ENCODE measurements at regions not wholly inside any gene's neighbourhood (a gene's known extent, or its start where the extent isn't known, plus 50 kb on each side); places are given as distances from the start of the nearest gene placed in this dataset.

DNA sequence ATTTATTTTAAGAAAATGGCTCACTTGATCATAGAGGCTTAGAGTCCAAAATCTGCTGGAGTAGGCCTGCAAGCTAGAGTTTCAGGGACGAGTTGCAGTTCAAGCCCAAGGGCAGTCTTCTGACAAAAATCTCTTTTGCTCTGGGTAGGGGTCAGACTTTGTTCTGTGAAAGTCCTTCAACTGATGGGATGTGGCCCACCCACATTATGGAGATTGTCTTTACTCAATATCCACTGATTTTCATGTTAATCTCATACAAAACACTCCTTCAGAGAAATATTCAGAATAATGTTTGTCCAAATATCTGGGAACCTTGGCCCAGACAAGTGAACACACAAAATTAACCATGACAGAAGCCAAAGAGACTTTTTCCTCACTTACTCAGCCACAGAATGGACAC lies 98.6 kb upstream of the RSPO3 start:
- WGBS, 2 donors (ENCODE audit: extremely low coverage in 2 of 2, insufficient read length in 2 of 2, insufficient replicate concordance in 1 of 2), result no CpG with 5 or more reads among the region's 1 CpG
- Histone ChIP-seq H3K9ac (ENCODE audit: low read depth, low read length, poor library complexity) (no peak overlapping the region), H4K91ac (ENCODE audit: low read depth, low read length, poor library complexity) (no peak overlapping the region)

DNA sequence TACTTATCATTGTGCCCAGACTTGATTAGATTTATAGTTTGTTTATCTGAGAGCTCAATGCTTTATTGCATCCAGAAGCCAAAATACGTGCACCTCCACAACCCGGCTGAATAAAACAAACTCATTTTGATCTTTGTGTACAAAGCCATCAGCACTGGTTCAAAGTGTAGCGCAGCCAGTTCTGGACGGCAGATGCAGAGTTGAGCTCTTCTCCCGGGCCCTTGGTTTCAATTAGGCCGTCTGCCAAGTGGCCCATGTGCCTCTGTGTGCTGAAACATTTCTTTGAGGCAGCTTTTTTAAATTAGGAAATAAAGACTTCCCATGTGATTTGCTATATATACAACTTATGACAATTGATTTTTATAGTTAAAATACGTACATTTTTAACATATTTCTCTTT lies 96.2 kb upstream of the RSPO3 start:
- no peak overlapping the region for H2BK5ac ChIP-seq (ENCODE audit: low read length)
- no peaks in the 10 kb centered on the region for H3K27me3 ChIP-seq (ENCODE audit: control insufficient read depth in 3 of 3, insufficient read depth in 3 of 3, low read depth in 1 of 3, low read length in 3 of 3)
- no peak overlapping the region for H3K4ac ChIP-seq (ENCODE audit: low read length)
- no peak overlapping the region for H3K18ac ChIP-seq (ENCODE audit: low read length)
- H2BK120ac ChIP-seq (ENCODE audit: low read depth, low read length), result no peak overlapping the region
- no peaks in the 10 kb centered on the region for H3K9me3 ChIP-seq (replicated peaks in 1 of 2; ENCODE audit: control insufficient read depth in 2 of 2, insufficient read depth in 1 of 2, low read depth in 1 of 2, low read length in 2 of 2)
- H4K91ac ChIP-seq (ENCODE audit: low read depth, low read length, poor library complexity), result no peak overlapping the region
- H3K9ac ChIP-seq (ENCODE audit: low read depth, low read length, poor library complexity), result no peak overlapping the region
- no peaks in the 10 kb centered on the region for H3K36me3 ChIP-seq (replicated peaks in 1 of 2; ENCODE audit: control insufficient read depth in 2 of 2, insufficient read depth in 2 of 2, low read length in 2 of 2)
- no peak overlapping the region for H2AFZ ChIP-seq (ENCODE audit: low read length)
- H3K79me1 ChIP-seq (ENCODE audit: low read depth, low read length), result no peaks in the 10 kb centered on the region
- no peak for DNase-seq (ENCODE audit: low spot score)
- H4K8ac ChIP-seq (ENCODE audit: low read depth, low read length), result no peak overlapping the region
- no peak overlapping the region for H3K14ac ChIP-seq (ENCODE audit: low read length)
- no peaks in the 10 kb centered on the region for H3K4me1 ChIP-seq (ENCODE audit: control insufficient read depth in 2 of 2, insufficient read depth in 1 of 2, low read depth in 1 of 2, low read length in 2 of 2)
- no peak overlapping the region for H2BK15ac ChIP-seq (ENCODE audit: low read length)
- H3K27ac ChIP-seq (replicated peaks; ENCODE audit: low read length), result no peak overlapping the region
- H3K4me3 ChIP-seq (ENCODE audit: low read length in 2 of 2), result no peak overlapping the region
- no peak overlapping the region for H3K4me2 ChIP-seq (ENCODE audit: insufficient read depth, low read length, poor library complexity, severe bottlenecking)
- no CpG with 5 or more reads among the region's 7 CpGs for WGBS, 2 donors (ENCODE audit: extremely low coverage in 2 of 2, insufficient read length in 2 of 2, insufficient replicate concordance in 1 of 2)
- H2AK5ac ChIP-seq (ENCODE audit: low read depth, low read length), result no peak overlapping the region
- H3K23ac ChIP-seq (ENCODE audit: low read depth, low read length, poor library complexity), result no peak overlapping the region
- H2BK12ac ChIP-seq (ENCODE audit: low read length), result no peak overlapping the region

More for the DNA sequence above, 98.6 kb upstream of the RSPO3 start:
- Histone ChIP-seq H2BK120ac (ENCODE audit: low read depth, low read length) (no peak overlapping the region), H4K8ac (ENCODE audit: low read depth, low read length) (no peak overlapping the region), H2AFZ (ENCODE audit: low read length) (no peak overlapping the region), H2BK12ac (ENCODE audit: low read length) (no peak overlapping the region), H2BK15ac (ENCODE audit: low read length) (no peak overlapping the region), H3K4me3 (ENCODE audit: low read length in 2 of 2) (no peak overlapping the region), H3K14ac (ENCODE audit: low read length) (no peak overlapping the region), H3K23ac (ENCODE audit: low read depth, low read length, poor library complexity) (no peak overlapping the region), H3K9me3 (replicated peaks in 1 of 2; ENCODE audit: control insufficient read depth in 2 of 2, insufficient read depth in 1 of 2, low read depth in 1 of 2, low read length in 2 of 2) (peaks cover 0 to 2% of the 10 kb centered on the region in 2 donors), H3K18ac (ENCODE audit: low read length) (no peak overlapping the region), H3K27me3 (ENCODE audit: control insufficient read depth in 3 of 3, insufficient read depth in 3 of 3, low read depth in 1 of 3, low read length in 3 of 3) (no peaks in the 10 kb centered on the region), H2BK5ac (ENCODE audit: low read length) (no peak overlapping the region), H3K27ac (replicated peaks; ENCODE audit: low read length) (no peak overlapping the region), H3K36me3 (replicated peaks in 1 of 2; ENCODE audit: control insufficient read depth in 2 of 2, insufficient read depth in 2 of 2, low read length in 2 of 2) (no peaks in the 10 kb centered on the region), H3K79me1 (ENCODE audit: low read depth, low read length) (no peaks in the 10 kb centered on the region), H3K4me1 (ENCODE audit: control insufficient read depth in 2 of 2, insufficient read depth in 1 of 2, low read depth in 1 of 2, low read length in 2 of 2) (no peaks in the 10 kb centered on the region), H2AK5ac (ENCODE audit: low read depth, low read length) (no peak overlapping the region), H3K4me2 (ENCODE audit: insufficient read depth, low read length, poor library complexity, severe bottlenecking) (no peak overlapping the region), H3K4ac (ENCODE audit: low read length) (no peak overlapping the region)
- no peak for DNase-seq (ENCODE audit: low spot score)

DNA sequence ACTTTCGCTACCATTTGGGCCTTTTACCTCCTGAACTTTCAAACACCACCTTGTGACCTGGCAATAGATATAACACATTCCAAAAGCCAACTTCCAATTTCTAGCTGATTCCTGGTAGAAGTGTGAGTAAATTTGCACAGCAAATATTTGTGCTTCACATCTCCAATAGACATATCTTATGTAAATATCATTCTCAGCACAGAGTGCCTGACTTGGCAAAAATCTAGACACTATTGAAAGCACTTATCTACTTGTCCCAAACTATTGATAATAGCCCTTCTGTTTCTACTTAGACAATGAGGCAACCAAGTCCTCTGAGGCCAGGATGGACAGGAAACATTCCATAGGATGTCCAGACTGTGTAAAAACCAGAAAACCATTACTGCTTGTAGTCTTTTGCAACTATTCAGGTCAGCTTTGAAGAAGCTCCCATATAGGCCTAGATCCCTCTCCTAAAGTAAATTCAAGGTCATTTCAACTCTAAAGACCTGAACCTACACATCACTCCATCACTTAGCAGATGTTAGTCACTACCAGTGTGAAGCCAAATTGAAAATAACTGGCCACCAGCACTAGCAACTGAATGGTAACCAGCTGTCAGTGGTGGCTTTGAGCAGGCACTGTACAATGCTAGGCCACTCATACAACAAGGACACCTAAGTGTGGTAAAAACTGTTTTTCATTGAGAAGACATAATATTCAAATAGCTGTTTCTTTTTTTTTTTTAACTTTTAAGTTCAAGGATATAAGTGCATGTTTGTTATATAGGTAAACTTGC lies 95.3 kb upstream of the RSPO3 start:
- no peak overlapping the region for H2AK5ac ChIP-seq (ENCODE audit: low read depth, low read length)

DNA sequence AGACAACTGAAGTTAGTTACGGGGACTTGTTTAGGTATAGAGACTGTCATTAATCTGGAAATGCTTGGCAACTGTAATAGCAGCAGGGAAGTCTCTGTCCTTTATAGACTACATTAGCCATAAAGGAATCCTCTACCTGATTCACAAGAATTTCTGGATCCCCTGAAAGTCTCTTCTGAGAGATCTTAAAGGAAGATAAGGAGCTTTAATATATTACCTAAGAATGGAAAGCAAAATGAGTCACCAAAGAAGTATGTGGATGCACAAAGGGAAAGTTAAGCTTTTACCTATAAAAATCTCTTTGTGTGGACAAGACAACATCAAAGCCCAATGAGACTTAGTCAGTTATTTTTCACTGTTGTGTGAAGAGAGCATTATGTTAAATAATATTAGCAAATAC lies 92.2 kb upstream of the RSPO3 start:
- Histone ChIP-seq H4K91ac (ENCODE audit: low read depth, low read length, poor library complexity) (no peak overlapping the region), H3K27ac (replicated peaks; ENCODE audit: low read length) (no peak overlapping the region), H3K4me1 (ENCODE audit: control insufficient read depth in 2 of 2, insufficient read depth in 1 of 2, low read depth in 1 of 2, low read length in 2 of 2) (no peaks in the 10 kb centered on the region), H3K23ac (ENCODE audit: low read depth, low read length, poor library complexity) (no peak overlapping the region), H2BK15ac (ENCODE audit: low read length) (no peak overlapping the region), H3K4me2 (ENCODE audit: insufficient read depth, low read length, poor library complexity, severe bottlenecking) (no peak overlapping the region), H3K9ac (ENCODE audit: low read depth, low read length, poor library complexity) (no peak overlapping the region), H2AFZ (ENCODE audit: low read length) (no peak overlapping the region), H2BK12ac (ENCODE audit: low read length) (no peak overlapping the region), H2BK5ac (ENCODE audit: low read length) (no peak overlapping the region), H3K14ac (ENCODE audit: low read length) (no peak overlapping the region), H3K18ac (ENCODE audit: low read length) (no peak overlapping the region), H3K27me3 (ENCODE audit: control insufficient read depth in 3 of 3, insufficient read depth in 3 of 3, low read depth in 1 of 3, low read length in 3 of 3) (no peaks in the 10 kb centered on the region), H4K8ac (ENCODE audit: low read depth, low read length) (no peak overlapping the region), H2AK5ac (ENCODE audit: low read depth, low read length) (no peak overlapping the region), H2BK120ac (ENCODE audit: low read depth, low read length) (no peak overlapping the region), H3K9me3 (replicated peaks in 1 of 2; ENCODE audit: control insufficient read depth in 2 of 2, insufficient read depth in 1 of 2, low read depth in 1 of 2, low read length in 2 of 2) (no peaks in the 10 kb centered on the region), H3K4ac (ENCODE audit: low read length) (no peak overlapping the region), H3K36me3 (replicated peaks in 1 of 2; ENCODE audit: control insufficient read depth in 2 of 2, insufficient read depth in 2 of 2, low read length in 2 of 2) (no peaks in the 10 kb centered on the region), H3K79me1 (ENCODE audit: low read depth, low read length) (no peaks in the 10 kb centered on the region), H3K4me3 (ENCODE audit: low read length in 2 of 2) (no peak overlapping the region)
- no peak for DNase-seq (ENCODE audit: low spot score)
- no CpG with 5 or more reads among the region's 1 CpG for WGBS, 2 donors (ENCODE audit: extremely low coverage in 2 of 2, insufficient read length in 2 of 2, insufficient replicate concordance in 1 of 2)

More for the DNA sequence above, 95.3 kb upstream of the RSPO3 start:
- Histone ChIP-seq H3K79me1 (ENCODE audit: low read depth, low read length) (no peaks in the 10 kb centered on the region), H3K23ac (ENCODE audit: low read depth, low read length, poor library complexity) (no peak overlapping the region), H3K4me2 (ENCODE audit: insufficient read depth, low read length, poor library complexity, severe bottlenecking) (no peak overlapping the region), H3K18ac (ENCODE audit: low read length) (no peak overlapping the region), H3K4me3 (ENCODE audit: low read length in 2 of 2) (no peak overlapping the region), H2BK5ac (ENCODE audit: low read length) (no peak overlapping the region), H2AFZ (ENCODE audit: low read length) (no peak overlapping the region), H4K91ac (ENCODE audit: low read depth, low read length, poor library complexity) (no peak overlapping the region), H3K27ac (replicated peaks; ENCODE audit: low read length) (no peak overlapping the region), H3K9me3 (replicated peaks in 1 of 2; ENCODE audit: control insufficient read depth in 2 of 2, insufficient read depth in 1 of 2, low read depth in 1 of 2, low read length in 2 of 2) (no peaks in the 10 kb centered on the region), H3K14ac (ENCODE audit: low read length) (no peak overlapping the region), H3K4ac (ENCODE audit: low read length) (no peak overlapping the region), H3K4me1 (ENCODE audit: control insufficient read depth in 2 of 2, insufficient read depth in 1 of 2, low read depth in 1 of 2, low read length in 2 of 2) (no peaks in the 10 kb centered on the region), H2BK12ac (ENCODE audit: low read length) (no peak overlapping the region), H3K36me3 (replicated peaks in 1 of 2; ENCODE audit: control insufficient read depth in 2 of 2, insufficient read depth in 2 of 2, low read length in 2 of 2) (no peaks in the 10 kb centered on the region), H2BK120ac (ENCODE audit: low read depth, low read length) (no peak overlapping the region), H4K8ac (ENCODE audit: low read depth, low read length) (no peak overlapping the region), H3K27me3 (ENCODE audit: control insufficient read depth in 3 of 3, insufficient read depth in 3 of 3, low read depth in 1 of 3, low read length in 3 of 3) (no peaks in the 10 kb centered on the region), H3K9ac (ENCODE audit: low read depth, low read length, poor library complexity) (no peak overlapping the region), H2BK15ac (ENCODE audit: low read length) (no peak overlapping the region)
- no peak for DNase-seq (ENCODE audit: low spot score)
- no CpG with 5 or more reads among the region's 1 CpG for WGBS, 2 donors (ENCODE audit: extremely low coverage in 2 of 2, insufficient read length in 2 of 2, insufficient replicate concordance in 1 of 2)

Measured in neuronal stem cell (in vitro differentiated cells).